LoVo (cell line): ENCODE measurements at regions not wholly inside any gene's neighbourhood (a gene's known extent, or its start where the extent isn't known, plus 50 kb on each side); places are given as distances from the start of the nearest gene placed in this dataset.
A peak's percentile ranks its signal among the peaks of the same experiment; 100 is the strongest.
"Not testable (repeated sequence)": the region's sequence is repeated elsewhere in the genome, so short reads cannot be mapped to it uniquely, and the experiment has no call there.

Experiments
- DNase-seq: peaks from one replicate; pipeline ENCODE4 v3.0.0-alpha.2; 2016; ENCODE audit warnings: low spot score

DNA sequence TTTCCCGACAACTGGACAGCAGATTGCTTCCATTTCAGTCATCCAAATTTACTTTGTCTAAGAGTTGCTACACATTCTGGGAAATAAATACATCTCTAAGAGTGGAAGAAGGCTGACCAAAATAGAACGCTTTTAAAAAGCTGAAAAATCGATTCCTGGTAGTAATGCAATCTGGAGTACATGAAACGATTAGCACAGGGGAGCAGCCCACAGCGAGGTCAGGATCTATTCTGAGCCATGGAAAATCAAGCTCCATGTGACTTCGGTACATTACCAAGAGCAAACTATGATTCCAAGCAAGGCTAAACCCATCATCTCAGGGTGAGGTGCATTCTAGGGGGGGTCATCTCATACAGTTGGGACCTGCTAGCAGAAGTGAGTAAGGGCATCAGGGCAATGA lies 249.3 kb downstream of the BLID start:
- no peak for DNase-seq

- no peak for DNase-seq
Observed at GRCh38 chr11:121864660-121865059, 251.4 kb downstream of the BLID start.

- no peak for DNase-seq
Observed at GRCh38 chr11:121863126-121863525, 252.9 kb downstream of the BLID start.

DNA sequence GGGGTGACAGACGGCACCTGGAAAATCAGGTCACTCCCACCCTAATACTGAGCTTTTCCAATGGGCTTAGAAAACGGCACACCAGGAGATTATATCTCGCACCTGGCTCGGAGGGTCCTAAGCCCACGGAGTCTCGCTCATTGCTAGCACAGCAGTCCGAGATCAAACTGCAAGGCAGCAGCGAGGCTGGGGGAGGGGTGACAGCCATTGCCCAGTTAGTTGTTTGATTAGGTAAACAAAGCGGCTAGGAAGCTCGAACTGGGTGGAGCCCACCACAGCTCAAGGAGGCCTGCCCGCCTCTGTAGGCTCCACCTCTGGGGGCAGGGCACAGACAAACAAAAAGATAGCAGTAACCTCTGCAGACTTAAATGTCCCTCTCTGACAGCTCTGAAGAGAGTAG lies 260.9 kb downstream of the BLID start:
- DNase-seq, result not testable (repeated sequence)

- no peak for DNase-seq
Observed at GRCh38 chr11:121844016-121844415, 272.0 kb downstream of the BLID start.

GRCh38 chr11:121842192-121842585 lies 273.8 kb downstream of the BLID start:
- no peak for DNase-seq

GRCh38 chr11:121841487-121842191 lies 274.4 kb downstream of the BLID start:
- DNase-seq, result no peak

DNA sequence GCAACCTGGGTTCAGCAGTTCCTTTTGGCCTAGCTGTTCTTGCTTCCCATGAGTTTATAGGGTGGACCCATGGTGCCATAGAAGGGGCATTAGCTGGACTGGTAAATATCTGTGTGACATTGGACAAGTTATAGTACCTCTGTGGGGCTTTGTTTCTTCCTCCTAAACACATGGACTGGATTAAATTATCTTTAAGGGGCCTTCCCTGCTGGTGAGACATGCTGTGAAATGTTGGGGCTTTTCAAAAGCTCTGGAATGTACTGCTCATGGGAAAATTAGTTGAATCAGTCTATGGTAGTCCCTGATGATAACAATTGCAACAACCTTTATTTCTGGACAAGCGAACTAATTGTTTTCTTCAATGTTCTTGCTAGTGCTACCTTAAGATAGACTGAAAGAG lies 276.2 kb downstream of the BLID start:
- no peak for DNase-seq

- DNase-seq, result no peak
Observed at GRCh38 chr11:121838571-121838970, 277.4 kb downstream of the BLID start.

DNA sequence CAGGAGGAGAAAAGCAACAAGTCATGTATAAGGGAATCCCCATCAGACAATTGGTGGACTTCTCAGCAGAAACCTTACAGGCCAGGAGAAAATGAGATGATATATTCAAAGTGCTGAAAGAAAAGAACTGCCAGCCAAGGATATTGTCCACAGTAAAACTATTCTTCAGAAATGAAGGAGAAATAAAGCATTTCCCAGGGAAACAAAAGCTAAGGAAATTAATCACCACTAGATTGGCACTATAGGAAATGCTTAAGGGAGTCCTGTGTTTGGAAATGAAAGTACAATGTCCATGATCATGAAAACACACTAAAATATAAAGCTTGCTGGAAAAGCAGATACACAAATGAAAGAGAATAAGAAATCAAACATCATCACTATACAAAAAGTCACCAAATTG lies 282.0 kb downstream of the BLID start:
- no peak for DNase-seq

GRCh38 chr11:121829159-121829643 lies 286.8 kb downstream of the BLID start:
- DNase-seq, result peak; percentile 19

DNA sequence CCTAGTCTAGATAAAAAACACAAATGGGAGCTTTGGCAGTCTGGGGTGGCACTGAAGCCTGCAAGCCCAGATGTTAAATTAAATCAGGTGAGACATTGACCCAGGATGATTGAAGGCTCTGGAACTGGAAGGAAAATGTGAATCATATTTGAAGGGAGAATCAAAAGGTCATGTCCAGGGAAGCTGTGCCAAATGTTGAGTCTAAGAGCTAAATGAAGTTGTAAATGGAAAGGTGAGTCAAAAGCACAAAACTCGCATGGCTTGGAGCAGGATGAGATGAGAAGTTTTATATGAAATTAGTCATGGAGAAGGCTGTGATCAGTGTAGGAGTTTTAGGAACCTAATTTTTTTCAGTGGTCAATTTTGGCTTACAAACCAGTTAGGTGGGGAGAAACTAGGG lies 301.1 kb downstream of the BLID start:
- peak; percentile 3 for DNase-seq

DNA sequence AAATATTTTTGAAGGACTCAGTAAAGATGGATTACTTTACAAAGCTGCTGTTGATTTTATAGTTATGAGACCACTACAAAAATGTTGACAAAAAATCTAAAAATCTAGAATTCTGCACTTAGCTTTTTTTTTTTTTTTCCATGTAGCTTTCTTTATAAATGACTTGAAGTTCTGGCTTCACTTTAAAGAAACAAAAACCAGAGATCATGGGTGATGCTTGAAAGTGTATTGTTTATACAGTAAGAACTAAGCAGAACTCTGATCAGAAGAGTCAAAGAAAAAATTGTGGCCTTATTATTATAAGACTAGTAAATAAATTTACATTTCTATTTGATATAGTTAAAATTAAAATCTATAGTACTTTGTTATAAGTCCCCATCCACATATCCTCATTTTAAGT lies 301.7 kb downstream of the BLID start:
- no peak for DNase-seq

GRCh38 chr11:121810291-121810690 lies 305.7 kb downstream of the BLID start:
- no peak for DNase-seq

DNA sequence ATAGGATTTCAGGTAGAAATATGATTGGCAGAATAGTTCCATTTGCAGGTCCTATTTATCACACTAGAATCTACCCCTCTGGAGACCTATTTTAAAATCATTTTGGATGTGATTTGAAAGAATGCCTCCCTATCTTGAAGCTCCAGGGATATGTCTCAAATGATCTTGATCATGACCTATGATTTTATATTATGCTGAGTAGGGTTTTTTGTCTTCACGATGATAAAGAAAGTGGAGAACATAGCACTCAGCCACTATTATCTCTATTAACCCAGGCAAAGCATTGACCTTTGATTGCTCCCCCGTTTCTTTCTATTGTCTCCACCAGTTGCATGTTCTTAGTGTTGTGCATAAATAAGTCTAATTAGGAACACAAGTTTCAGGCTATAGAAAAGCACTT lies 307.9 kb downstream of the BLID start:
- no peak for DNase-seq

- no peak for DNase-seq
Observed at GRCh38 chr11:121807051-121807450, 309.0 kb downstream of the BLID start.

DNA sequence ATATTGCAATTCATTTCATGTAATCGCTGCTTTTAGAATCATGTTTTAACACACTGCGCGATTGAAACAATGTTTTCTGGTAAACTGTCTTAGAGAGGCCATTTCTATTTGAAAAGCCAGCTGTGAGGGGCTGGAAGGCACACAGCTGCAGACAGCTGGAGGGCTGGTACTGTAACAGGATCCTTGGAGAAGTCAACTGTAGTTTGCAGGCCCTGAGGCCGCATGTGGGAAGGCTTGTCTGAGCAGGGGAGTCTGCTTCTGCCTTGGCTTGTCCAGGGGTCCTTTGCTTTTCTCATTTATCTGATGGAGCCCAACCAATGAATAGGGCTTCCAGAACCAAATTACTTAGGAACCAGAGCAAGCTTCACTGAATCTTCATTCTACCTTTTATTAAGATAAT lies 313.5 kb downstream of the BLID start:
- no peak for DNase-seq

- DNase-seq, result no peak
Observed at GRCh38 chr11:121801781-121802180, 314.2 kb downstream of the BLID start.

DNA sequence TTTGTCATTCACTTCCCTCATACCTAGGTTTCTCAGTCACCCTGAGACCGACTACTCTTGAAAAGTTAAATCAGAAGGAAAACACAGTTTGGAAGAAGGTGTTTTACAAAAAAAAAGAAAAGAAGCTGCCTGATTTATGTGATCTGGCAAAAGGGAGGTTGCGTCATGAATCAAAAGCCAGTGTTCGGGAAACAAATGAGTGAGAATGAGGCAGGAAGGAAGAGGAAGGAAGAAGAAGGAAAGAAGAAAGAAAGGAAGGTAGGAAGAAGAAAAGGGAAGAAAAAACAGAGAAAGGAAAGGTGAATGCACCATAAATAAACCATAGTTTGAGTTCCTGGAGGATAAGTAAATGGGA lies 314.6 kb downstream of the BLID start:
- DNase-seq, result no peak

DNA sequence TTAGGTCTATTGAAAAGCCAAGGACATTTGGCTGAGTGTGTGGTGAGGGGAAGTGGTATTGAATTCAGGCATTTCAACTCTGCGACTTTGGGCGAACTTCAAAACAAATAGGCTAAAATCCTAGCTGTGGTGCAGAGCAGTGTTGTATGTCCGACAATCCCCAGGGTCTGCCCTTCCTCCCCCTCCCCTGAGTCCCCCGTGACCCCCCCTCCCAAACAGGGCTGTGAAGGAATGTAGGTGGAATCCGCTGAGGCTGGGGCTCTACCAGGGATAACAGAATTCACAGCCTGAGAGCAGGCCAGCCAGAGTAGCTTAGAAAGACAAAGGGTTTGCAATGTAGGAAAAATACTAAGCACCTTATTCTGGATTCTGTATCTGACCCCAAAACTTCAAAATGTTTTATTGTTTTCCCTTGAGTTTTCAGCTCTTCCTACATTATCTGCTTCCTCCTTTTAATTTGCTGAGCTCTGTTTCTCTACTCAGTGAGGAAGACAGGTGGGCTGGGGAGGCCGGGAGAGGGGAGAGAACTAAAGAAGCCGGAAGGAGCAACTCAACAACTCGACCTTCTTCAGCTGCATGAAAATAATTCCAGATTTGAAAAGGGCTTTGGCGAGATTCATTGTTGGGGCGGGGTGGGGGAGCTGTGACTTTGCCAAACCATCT lies 315.2 kb downstream of the BLID start:
- DNase-seq, result no peak

DNA sequence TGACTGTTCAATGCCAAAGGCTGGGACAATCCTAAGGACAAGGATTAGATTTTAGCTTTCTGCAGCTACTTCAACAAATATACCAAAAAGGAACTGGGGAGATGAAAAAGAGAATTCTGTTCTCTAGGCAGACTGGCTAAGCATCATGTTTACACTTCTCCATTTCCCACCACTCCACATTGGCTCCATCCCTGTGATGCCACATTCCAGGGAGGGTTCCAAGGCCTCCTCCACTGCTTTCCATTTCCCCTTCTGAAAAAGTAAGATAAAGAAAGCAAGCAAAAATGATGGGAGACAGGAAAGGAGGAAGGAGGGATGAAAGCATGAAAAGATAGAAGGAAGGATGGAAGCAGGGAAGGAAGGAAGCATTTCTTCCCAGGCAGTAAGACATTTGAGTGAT lies 315.8 kb downstream of the BLID start:
- DNase-seq, result no peak

DNA sequence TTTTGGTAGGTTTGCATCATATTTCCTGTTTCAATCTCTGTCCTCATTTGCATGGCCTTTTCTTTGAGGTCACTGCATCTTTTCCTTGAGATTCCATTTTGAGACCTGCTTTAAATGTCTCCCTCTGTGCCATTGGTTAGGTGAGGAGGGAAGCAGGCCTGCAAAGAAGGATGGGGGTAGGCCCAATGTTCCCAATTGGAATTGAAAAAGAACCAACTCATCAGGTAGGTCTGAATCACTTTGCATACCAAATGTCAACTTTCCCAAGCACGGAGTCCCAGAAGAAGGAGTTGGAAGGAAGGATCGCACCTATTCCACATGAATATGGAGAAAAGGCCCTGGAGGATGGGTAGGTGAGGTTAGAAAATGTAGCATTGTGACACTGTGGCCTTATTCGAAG lies 318.5 kb downstream of the BLID start:
- no peak for DNase-seq

DNA sequence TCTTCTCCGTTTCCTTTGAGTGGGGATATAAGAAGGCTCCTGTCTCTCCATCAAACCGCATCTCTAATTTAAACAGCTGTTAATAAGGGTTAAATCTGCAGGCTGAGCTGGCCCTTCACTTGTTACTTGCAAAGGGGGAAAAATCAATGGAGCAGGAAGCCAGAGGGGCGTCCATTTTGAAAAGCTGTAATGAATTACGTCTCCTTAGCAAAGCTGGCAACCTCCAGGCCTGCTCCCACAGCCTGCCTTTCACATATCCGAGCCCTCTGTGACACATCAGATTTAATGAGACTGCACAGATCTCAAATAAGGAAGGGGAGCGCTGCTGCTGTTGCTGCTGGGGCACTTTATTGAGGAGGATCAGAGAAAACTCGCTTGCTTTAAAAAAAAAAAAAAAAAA lies 320.8 kb downstream of the BLID start:
- no peak for DNase-seq

DNA sequence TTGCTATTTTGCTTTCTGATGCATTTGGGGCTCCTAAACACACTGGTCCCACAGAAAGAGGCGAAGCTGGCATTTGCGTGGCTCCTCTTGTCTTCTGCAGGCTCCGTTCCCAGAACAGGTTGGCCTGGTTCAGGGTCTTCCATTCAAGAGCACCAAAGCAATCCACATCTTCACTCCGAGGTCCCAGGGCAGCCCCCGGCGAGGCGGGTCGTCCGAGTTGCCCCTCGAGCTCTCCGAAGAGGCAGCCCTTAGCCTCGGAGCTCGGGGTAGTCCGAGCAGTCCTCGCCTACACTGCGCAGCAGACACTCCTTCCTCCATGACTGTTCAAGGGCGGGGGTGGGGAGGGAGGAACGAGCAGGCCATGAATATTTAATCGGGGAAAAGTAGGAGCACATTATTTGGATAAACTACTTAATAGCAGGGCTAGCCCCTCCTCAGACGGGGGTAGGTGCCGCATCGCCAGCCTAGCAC lies 321.3 kb downstream of the BLID start:
- no peak for DNase-seq
